ENCODE measurements at regions not wholly inside any gene's neighbourhood (a gene's known extent, or its start where the extent isn't known, plus 50 kb on each side); places are given as distances from the start of the nearest gene placed in this dataset.

DNA sequence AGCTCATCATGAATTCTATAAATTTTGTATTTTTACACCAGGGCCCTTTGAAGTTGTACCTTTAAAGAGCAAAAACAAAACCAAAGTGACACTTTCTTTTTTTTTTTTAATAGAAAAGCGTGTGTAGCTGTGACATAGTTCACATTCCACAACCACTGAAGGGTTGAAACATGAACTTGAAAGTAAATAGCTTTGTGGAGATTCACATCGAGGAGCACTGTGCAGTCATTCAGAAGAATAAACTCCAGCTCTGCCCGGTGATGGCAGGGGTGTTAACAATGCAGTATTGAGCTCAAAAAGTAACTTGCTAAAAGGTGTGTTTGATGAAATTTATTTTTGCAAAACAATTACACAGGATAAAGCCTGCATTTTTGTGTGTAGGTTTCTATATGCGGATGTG, 1166.2 kb downstream of the TBC1D22A start:
- BruUV-seq (replicated peaks) = no TSS peak
- ChIA-PET CTCF (ENCODE audit: low intra/inter-chr PET ratio, low total read pairs) (no interaction called here), POLR2A (no interaction called here)
- no peak overlapping the region for H3K4me2 ChIP-seq (ENCODE audit: low read depth, low read length)
- H2AFZ ChIP-seq (ENCODE audit: low read length) = no peak overlapping the region
- H3K27me3 ChIP-seq (ENCODE audit: control insufficient read depth in 1 of 2, insufficient read depth in 2 of 2, low read length in 2 of 2) = peaks cover 1 to 14% of the 10 kb centered on the region in 2 experiments; a peak in 3 of 5 replicates
- H3K79me2 ChIP-seq (ENCODE audit: insufficient read depth, low read length) = no peaks in the 10 kb centered on the region
- FAIRE-seq (no peak), DNase-seq (ENCODE audit: low spot score) (no peak), ATAC-seq (no peak)
- TF ChIP-seq TBX3 (IDR thresholded peaks at IDR 0.05; ENCODE audit: borderline replicate concordance) (no peak), ZNF260 (CRISPR knock-in tag; IDR thresholded peaks at IDR 0.05; ENCODE audit: borderline replicate concordance, low read depth) (no peak), MYNN (CRISPR knock-in tag; IDR thresholded peaks at IDR 0.05; ENCODE audit: low read depth) (no peak), NR2F2 (IDR thresholded peaks at IDR 0.05; ENCODE audit: borderline replicate concordance, low read depth) (no peak), ZSCAN21 (CRISPR knock-in tag; IDR thresholded peaks at IDR 0.05; ENCODE audit: borderline replicate concordance) (no peak), JUNB (CRISPR knock-in tag; IDR thresholded peaks at IDR 0.05; ENCODE audit: borderline replicate concordance) (no peak), CAMTA2 (CRISPR knock-in tag; IDR thresholded peaks at IDR 0.05; ENCODE audit: borderline replicate concordance) (no peak), ZEB1 (IDR thresholded peaks at IDR 0.05; ENCODE audit: insufficient replicate concordance, low read depth) (no peak)
- 14% methylated on average over 4 of the region's 4 CpGs for WGBS (ENCODE audit: low lambda C conversion rate)
- no peaks in the 10 kb centered on the region for H4K20me1 ChIP-seq (ENCODE audit: insufficient read depth, low read length)
- no peak overlapping the region for H3K27ac ChIP-seq (ENCODE audit: extremely low read length, insufficient read depth, low read length)
- H3K9ac ChIP-seq (ENCODE audit: insufficient read depth, low read depth, low read length) = no peak overlapping the region
- no peaks in the 10 kb centered on the region for H3K4me1 ChIP-seq (ENCODE audit: insufficient read depth, low read length)
- no peak overlapping the region for H3K4me3 ChIP-seq (replicated peaks in 1 of 3; ENCODE audit: insufficient read depth in 1 of 3, low read depth in 2 of 3, low read length in 3 of 3)
- H3K9me3 ChIP-seq (ENCODE audit: low read length) = no peaks in the 10 kb centered on the region
- in situ Hi-C loops (cut with HindIII; ENCODE audit: extremely low pct_ligation_motif_present, low pct_unique_long_range_greater_than_20kb) = no loop called here
- no peaks in the 10 kb centered on the region for H3K36me3 ChIP-seq (replicated peaks in 1 of 2; ENCODE audit: control insufficient read depth in 1 of 2, insufficient read depth in 2 of 2, low read length in 2 of 2)
- intact Hi-C loops (cut with micrococcal nuclease; ENCODE audit: unreplicated experiment) = no loop called here

- FAIRE-seq (no peak), ATAC-seq (no peak), DNase-seq (ENCODE audit: low spot score) (no peak)
- no peak overlapping the region for H3K4me2 ChIP-seq (ENCODE audit: low read depth, low read length)
- CTCF ChIA-PET (ENCODE audit: low intra/inter-chr PET ratio, low total read pairs) = no interaction called here
- peaks cover 1 to 14% of the 10 kb centered on the region in 2 experiments; a peak in 3 of 5 replicates for H3K27me3 ChIP-seq (ENCODE audit: control insufficient read depth in 1 of 2, insufficient read depth in 2 of 2, low read length in 2 of 2)
- H3K9ac ChIP-seq (ENCODE audit: insufficient read depth, low read depth, low read length) = no peak overlapping the region
- no peaks in the 10 kb centered on the region for H4K20me1 ChIP-seq (ENCODE audit: insufficient read depth, low read length)
- no peaks in the 10 kb centered on the region for H3K36me3 ChIP-seq (replicated peaks in 1 of 2; ENCODE audit: control insufficient read depth in 1 of 2, insufficient read depth in 2 of 2, low read length in 2 of 2)
- no peak overlapping the region for H2AFZ ChIP-seq (ENCODE audit: low read length)
- H3K4me3 ChIP-seq (replicated peaks in 1 of 3; ENCODE audit: insufficient read depth in 1 of 3, low read depth in 2 of 3, low read length in 3 of 3) = no peak overlapping the region
- in situ Hi-C loops (cut with HindIII; ENCODE audit: extremely low pct_ligation_motif_present, low pct_unique_long_range_greater_than_20kb) (no loop called here), intact Hi-C loops (cut with micrococcal nuclease; ENCODE audit: unreplicated experiment) (no loop called here)
- no peak overlapping the region for H3K27ac ChIP-seq (ENCODE audit: extremely low read length, insufficient read depth, low read length)
- TF ChIP-seq ZNF878 (CRISPR knock-in tag; IDR thresholded peaks at IDR 0.05) (no peak), MLLT10 (CRISPR knock-in tag; IDR thresholded peaks at IDR 0.05) (no peak), KMT2A (CRISPR knock-in tag; IDR thresholded peaks at IDR 0.05) (no peak), BORCS8-MEF2B (CRISPR knock-in tag; IDR thresholded peaks at IDR 0.05) (no peak), RAD51 (IDR thresholded peaks at IDR 0.05; ENCODE audit: borderline replicate concordance) (no peak)
- TF ChIP-seq, protein P1, sequence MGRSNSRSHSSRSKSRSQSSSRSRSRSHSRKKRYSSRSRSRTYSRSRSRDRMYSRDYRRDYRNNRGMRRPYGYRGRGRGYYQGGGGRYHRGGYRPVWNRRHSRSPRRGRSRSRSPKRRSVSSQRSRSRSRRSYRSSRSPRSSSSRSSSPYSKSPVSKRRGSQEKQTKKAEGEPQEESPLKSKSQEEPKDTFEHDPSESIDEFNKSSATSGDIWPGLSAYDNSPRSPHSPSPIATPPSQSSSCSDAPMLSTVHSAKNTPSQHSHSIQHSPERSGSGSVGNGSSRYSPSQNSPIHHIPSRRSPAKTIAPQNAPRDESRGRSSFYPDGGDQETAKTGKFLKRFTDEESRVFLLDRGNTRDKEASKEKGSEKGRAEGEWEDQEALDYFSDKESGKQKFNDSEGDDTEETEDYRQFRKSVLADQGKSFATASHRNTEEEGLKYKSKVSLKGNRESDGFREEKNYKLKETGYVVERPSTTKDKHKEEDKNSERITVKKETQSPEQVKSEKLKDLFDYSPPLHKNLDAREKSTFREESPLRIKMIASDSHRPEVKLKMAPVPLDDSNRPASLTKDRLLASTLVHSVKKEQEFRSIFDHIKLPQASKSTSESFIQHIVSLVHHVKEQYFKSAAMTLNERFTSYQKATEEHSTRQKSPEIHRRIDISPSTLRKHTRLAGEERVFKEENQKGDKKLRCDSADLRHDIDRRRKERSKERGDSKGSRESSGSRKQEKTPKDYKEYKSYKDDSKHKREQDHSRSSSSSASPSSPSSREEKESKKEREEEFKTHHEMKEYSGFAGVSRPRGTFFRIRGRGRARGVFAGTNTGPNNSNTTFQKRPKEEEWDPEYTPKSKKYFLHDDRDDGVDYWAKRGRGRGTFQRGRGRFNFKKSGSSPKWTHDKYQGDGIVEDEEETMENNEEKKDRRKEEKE (IDR thresholded peaks at IDR 0.05) = no peak
- WGBS (ENCODE audit: low lambda C conversion rate) = 27% methylated on average over 11 of the region's 21 CpGs
- no peaks in the 10 kb centered on the region for H3K79me2 ChIP-seq (ENCODE audit: insufficient read depth, low read length)
- no peaks in the 10 kb centered on the region for H3K4me1 ChIP-seq (ENCODE audit: insufficient read depth, low read length)
- H3K9me3 ChIP-seq (ENCODE audit: low read length) = no peaks in the 10 kb centered on the region
- POLR2A ChIA-PET = no interaction called here
- no TSS peak for BruUV-seq (replicated peaks)
Measured at GRCh38 chr22:47927648-47928210, 1165.3 kb downstream of the TBC1D22A start.

Data from HepG2 (cell line).